BLaER1 (cell line): ENCODE measurements at regions not wholly inside any gene's neighbourhood (a gene's known extent, or its start where the extent isn't known, plus 50 kb on each side); places are given as distances from the start of the nearest gene placed in this dataset.
A peak's percentile ranks its signal among the peaks of the same experiment; 100 is the strongest.

Experiments used
- H3K27ac ChIP-seq: shearing (Covaris generic); formaldehyde crosslinking; 2 replicates; pipeline ENCODE4 v1.8.1; 2022
- H3K27me3 ChIP-seq: shearing (Covaris generic); formaldehyde crosslinking; 2 replicates; pipeline ENCODE4 v1.8.1; 2022
- H3K36me3 ChIP-seq: shearing (Covaris generic); formaldehyde crosslinking; 2 replicates; pipeline ENCODE4 v1.8.1; 2022
- H3K4me1 ChIP-seq: shearing (Covaris generic); formaldehyde crosslinking; 2 replicates; pipeline ENCODE4 v1.8.1; 2022
- H3K4me2 ChIP-seq: shearing (Covaris generic); formaldehyde crosslinking; 2 replicates; pipeline ENCODE4 v1.8.1; 2022
- H3K4me3 ChIP-seq: shearing (Covaris generic); formaldehyde crosslinking; 2 replicates; pipeline ENCODE4 v1.8.1; 2022
- H3K9ac ChIP-seq: shearing (Covaris generic); formaldehyde crosslinking; 2 replicates; pipeline ENCODE4 v1.8.1; 2022
- H3K9me3 ChIP-seq: shearing (Covaris generic); formaldehyde crosslinking; 2 replicates; pipeline ENCODE4 v1.8.1; 2022
- H4K20me1 ChIP-seq: shearing (Covaris generic); formaldehyde crosslinking; 2 replicates; pipeline ENCODE4 v1.8.1; 2022
- Cebpa-rat ChIP-seq: shearing (Covaris generic); IDR thresholded peaks from 2 replicates; pipeline ENCODE4 v1.8.1; 2022

DNA sequence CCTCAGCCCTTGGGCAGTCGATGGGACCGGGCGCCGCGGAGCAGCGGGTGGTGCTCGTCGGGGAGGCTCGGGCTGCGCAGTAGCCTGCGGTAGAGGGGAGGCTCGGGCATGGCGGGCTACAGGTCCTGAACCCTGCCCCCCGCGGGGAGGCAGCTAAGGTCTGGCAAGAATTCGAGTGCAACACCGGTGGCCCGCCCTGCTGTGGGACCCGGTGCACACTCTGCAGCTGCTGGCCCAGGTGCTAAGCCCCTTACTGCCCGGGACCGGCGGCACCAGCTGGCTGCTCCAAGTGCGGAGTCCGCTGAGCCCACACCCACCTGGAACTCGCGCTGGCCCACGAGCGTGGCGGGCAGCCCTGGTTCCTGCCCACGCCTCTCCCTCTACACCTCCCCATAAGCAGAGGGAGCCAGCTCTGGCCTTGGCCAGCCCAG is 377.7 kb upstream of the RBMS3 start:
- peaks cover 7% of the 10 kb centered on the region; the same call in 1 of the 2 replicates for H3K9me3 ChIP-seq
- no peaks in the 10 kb centered on the region; the same call in 1 of the 2 replicates for H3K27me3 ChIP-seq
- no peaks in the 10 kb centered on the region for H3K36me3 ChIP-seq
- H3K4me3 ChIP-seq, result no peak overlapping the region
- H3K4me1 ChIP-seq, result no peaks in the 10 kb centered on the region
- no peak for TF ChIP-seq Cebpa-rat
- no peak overlapping the region for H3K4me2 ChIP-seq
- no peak overlapping the region for H3K27ac ChIP-seq
- no peak overlapping the region for H3K9ac ChIP-seq
- H4K20me1 ChIP-seq, result no peaks in the 10 kb centered on the region

DNA sequence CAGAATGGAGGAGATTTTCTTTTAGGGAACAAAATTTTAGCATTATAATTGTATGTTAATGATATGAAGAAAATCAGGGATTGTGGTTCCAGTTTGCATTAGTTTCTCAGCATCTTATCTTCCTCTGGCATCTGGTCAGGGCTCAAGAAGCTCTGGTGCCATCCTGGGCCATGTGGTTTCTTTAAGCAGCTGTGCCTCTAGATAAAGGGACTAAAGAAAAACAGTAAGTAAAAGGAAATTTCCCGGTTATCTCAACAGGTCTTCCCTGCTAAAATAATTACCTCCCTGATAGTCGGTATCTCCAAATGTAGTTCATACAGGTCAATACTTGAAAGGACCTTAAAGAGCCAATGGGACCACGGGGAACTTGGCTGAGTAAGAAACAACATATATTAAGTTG is 375.1 kb upstream of the RBMS3 start:
- H3K4me2 ChIP-seq, result no peak overlapping the region
- TF ChIP-seq Cebpa-rat, result no peak
- H3K27ac ChIP-seq, result no peak overlapping the region

DNA sequence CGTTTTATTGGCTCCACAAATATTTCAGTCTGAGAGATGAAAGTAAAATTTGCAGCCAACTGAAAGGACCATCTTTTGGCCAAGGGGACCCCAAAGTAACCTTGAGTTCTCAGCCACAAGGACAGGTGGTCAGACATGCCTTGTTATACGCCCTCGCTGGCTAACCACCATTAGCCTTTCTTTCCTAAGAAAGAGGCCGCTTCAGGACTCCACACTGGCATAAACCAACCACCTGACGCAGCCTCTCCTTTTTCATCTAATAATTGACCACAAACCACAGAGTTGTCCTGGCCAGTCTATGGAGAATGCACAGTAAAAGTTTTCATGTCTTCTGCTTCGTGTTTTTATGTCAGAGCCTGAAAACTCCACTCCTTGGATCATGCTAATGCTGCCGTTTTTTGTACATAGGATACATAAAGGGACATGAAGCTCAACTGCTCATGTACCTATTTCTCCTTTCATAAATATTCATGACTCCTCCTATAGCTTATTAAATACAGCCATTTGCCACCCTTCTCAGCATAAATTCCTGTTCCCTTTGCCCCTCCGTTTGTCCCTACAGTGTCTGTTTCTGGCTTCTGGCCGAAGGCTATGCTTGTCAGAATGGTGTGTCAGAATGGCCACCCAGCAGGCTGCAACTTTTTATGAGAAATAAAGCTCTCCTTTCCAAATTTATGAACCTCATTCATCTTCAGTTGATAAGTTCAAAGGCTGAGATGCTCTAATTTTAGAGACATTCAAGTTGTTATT is 374.1 kb upstream of the RBMS3 start:
- Histone ChIP-seq H3K9me3 (peaks cover 7% of the 10 kb centered on the region; the same call in 1 of the 2 replicates), H4K20me1 (no peaks in the 10 kb centered on the region), H3K4me1 (no peaks in the 10 kb centered on the region), H3K36me3 (no peaks in the 10 kb centered on the region), H3K27ac (no peak overlapping the region), H3K27me3 (no peaks in the 10 kb centered on the region; the same call in 1 of the 2 replicates), H3K4me3 (no peak overlapping the region), H3K9ac (no peak overlapping the region), H3K4me2 (no peak overlapping the region)
- no peak for TF ChIP-seq Cebpa-rat

More for the DNA sequence above, 375.1 kb upstream of the RBMS3 start:
- Histone ChIP-seq H4K20me1 (no peaks in the 10 kb centered on the region), H3K4me3 (no peak overlapping the region), H3K4me1 (no peaks in the 10 kb centered on the region), H3K9me3 (peaks cover 7% of the 10 kb centered on the region; the same call in 1 of the 2 replicates), H3K9ac (no peak overlapping the region), H3K36me3 (no peaks in the 10 kb centered on the region), H3K27me3 (no peaks in the 10 kb centered on the region; the same call in 1 of the 2 replicates)

DNA sequence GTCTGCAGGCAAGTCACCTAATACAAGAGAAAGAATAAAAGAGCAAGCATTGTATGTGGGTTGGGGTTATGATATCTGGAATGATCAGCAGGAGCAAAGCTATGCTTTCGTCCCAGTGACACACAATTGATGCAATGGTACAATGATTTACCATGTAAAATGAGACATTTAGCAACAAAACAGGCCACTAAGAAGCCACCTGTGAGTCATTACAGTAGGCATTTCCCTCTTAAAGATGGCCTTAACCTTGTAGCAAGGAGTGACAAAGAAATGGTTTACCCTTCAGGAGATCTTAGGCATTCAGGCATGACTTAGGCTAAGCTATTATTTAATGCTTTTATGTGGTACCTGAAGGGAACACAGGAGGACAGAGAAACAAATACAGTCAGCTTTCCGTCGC is 373.3 kb upstream of the RBMS3 start:
- Histone ChIP-seq H3K27me3 (no peaks in the 10 kb centered on the region; the same call in 1 of the 2 replicates), H3K9ac (no peak overlapping the region), H3K4me3 (no peak overlapping the region), H3K9me3 (peaks cover 7% of the 10 kb centered on the region; the same call in 1 of the 2 replicates), H4K20me1 (no peaks in the 10 kb centered on the region), H3K36me3 (no peaks in the 10 kb centered on the region), H3K4me1 (no peaks in the 10 kb centered on the region), H3K4me2 (no peak overlapping the region), H3K27ac (no peak overlapping the region)
- no peak for TF ChIP-seq Cebpa-rat

DNA sequence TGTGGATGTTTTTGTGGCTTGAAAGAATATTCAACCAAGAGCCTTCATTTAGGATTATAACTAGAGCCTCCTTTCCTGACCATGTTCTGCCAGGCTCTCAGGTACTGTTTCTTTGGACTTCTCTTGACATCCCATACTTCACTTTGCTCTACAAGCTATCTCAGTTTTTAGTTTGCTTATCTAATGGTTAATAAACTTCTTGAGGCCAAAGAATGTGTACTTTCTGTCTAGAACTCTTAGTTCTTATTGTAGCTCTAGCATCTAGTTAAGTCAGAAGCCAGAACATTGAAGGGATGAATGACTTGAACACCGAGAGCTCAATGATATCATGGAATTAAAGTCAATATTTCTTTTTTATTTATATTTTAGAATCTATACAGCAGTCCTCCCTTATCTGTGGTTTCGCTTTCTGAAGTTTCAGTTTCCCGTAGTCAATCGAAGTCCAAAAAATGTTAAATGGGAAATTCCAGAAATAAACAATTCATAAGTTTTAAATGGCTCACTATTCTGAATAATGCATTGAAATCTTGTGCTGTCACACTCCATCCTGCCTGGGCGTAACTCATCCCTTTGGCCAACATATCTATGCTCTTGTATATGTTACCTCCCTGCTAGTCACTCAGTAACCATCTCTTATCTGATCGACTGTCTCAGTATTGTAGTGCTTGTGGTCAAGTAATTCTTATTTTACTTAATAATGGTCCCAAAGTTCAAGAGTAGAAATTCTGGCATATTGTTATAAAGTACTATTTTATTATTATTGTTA is 368.6 kb upstream of the RBMS3 start:
- H4K20me1 ChIP-seq, result no peaks in the 10 kb centered on the region
- no peaks in the 10 kb centered on the region for H3K9me3 ChIP-seq
- TF ChIP-seq Cebpa-rat, result no peak
- H3K27me3 ChIP-seq, result no peaks in the 10 kb centered on the region
- no peak overlapping the region for H3K9ac ChIP-seq
- no peak overlapping the region for H3K4me2 ChIP-seq
- no peaks in the 10 kb centered on the region for H3K36me3 ChIP-seq
- H3K4me1 ChIP-seq, result peaks cover 20% of the 10 kb centered on the region
- no peak overlapping the region for H3K4me3 ChIP-seq
- no peak overlapping the region for H3K27ac ChIP-seq

DNA sequence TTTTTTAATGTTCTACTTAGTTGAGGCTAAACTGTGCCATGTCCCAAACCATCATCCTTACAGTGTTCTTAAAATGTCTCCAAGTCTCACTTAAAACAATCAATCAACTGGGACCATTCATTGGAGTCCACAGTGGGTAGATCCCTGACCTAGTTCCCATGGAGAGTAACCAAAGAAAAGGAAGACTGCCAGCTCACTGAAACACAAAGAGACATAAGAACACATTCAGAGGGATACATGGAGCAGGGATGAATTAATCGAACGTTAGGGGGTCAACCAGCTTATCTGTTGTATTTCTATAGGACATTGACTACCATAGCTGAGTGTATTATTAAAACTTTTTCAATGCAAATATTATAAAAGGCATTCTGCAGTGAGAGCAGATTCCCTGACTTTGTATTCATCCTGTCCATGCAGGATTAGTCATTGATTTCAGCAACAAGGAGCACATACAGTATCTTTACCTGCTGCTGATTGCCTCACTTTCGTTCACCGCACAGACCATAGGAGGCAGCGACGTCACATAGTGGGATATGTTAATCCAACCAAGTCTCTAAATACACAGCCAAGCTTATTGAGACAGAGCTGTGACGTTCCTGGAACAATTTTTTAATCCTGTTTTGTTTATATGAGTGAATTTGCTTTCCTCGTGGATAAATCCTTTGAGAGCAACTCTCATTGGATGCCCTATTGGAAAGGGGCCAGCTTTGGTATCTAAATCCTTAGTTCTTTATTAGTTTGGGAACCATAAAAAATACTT is 364.9 kb upstream of the RBMS3 start:
- 0 out of 2 replicates have a peak overlapping the region, but pooled peaks have one; percentile 8 for H3K27ac ChIP-seq
- no peak overlapping the region; the same call in 1 of the 2 replicates for H3K4me3 ChIP-seq
- no peak for TF ChIP-seq Cebpa-rat
- H3K27me3 ChIP-seq, result no peaks in the 10 kb centered on the region
- peak overlapping the region; percentile 69 for H3K4me2 ChIP-seq
- H3K36me3 ChIP-seq, result no peaks in the 10 kb centered on the region
- no peaks in the 10 kb centered on the region for H3K9me3 ChIP-seq
- H3K9ac ChIP-seq, result no peak overlapping the region
- H4K20me1 ChIP-seq, result no peaks in the 10 kb centered on the region
- peaks cover 22% of the 10 kb centered on the region for H3K4me1 ChIP-seq

DNA sequence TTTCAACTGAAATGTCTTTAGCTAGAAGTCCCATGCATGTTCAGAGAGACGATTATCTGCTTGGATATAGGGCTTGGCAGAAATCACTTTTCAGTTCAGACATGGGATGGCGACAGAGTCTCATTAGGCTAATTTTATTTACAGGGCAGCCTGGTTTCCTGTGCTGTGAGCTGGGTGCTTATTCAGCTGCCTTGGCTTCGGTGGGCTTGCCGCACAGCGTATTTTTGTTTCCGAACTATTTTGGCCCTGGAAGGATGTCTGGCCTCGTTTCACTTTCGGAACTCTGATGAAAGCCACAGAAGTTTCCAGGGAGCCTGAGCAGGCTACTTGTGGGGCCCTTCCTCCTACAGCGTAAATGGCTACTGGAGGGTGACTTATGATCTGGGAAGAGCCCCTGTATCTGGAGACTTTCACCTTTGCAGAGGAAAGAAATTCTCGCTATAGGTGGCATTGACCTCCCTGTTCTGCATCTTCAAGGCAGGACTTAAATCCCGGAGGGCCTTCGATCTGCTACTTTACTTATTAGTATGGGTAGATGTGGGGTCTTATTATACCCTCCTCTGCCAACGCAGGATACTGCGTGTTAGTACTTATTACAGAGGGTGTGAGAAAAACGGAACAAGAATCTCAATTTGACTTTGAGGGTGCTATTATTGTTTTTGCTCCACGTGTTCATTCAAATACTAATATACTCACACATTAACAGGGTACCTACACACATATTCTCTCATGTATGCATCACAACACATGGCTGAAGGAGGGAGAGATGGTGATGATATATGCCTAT is 364.0 kb upstream of the RBMS3 start:
- no peak overlapping the region; the same call in 1 of the 2 replicates for H3K9ac ChIP-seq
- peak overlapping the region; percentile 8; the same call in 1 of the 2 replicates for H3K27ac ChIP-seq
- no peaks in the 10 kb centered on the region for H4K20me1 ChIP-seq
- no peak for TF ChIP-seq Cebpa-rat
- H3K9me3 ChIP-seq, result no peaks in the 10 kb centered on the region
- no peaks in the 10 kb centered on the region for H3K36me3 ChIP-seq
- H3K4me1 ChIP-seq, result peaks cover 22% of the 10 kb centered on the region
- no peak overlapping the region; the same call in 1 of the 2 replicates for H3K4me3 ChIP-seq
- H3K27me3 ChIP-seq, result no peaks in the 10 kb centered on the region
- peak overlapping the region; percentile 69 for H3K4me2 ChIP-seq

DNA sequence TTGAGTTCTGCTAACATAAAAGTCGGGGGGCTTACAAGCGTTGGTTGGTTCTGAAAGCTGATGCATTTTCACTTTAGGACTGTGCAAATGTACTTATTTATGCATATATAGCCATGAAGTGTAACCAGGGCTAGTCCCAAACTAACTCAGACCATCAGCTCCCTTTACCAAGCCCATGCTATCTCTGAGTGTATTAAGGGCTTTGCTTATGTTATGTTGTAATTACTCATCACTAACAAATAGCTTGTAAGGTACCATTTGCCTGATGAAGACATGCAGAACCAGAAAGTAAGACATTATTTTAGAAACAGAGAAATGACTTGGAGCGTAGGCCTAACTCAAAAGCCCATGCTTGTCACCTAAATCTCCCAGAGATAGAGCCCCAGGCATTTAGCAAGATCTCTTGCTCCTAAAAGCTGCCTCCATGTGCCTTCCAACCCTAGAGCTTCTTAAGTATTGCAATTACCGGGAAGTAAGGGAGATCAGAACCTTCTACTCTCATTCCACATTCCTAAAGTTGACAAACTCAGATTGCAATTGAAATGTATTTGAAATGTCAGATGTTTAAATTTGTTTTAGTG is 362.9 kb upstream of the RBMS3 start:
- no peak for TF ChIP-seq Cebpa-rat
- Histone ChIP-seq H3K4me3 (no peak overlapping the region), H3K27me3 (no peaks in the 10 kb centered on the region), H3K27ac (no peak overlapping the region), H4K20me1 (no peaks in the 10 kb centered on the region), H3K4me1 (peaks cover 22% of the 10 kb centered on the region), H3K36me3 (no peaks in the 10 kb centered on the region), H3K4me2 (no peak overlapping the region), H3K9ac (no peak overlapping the region), H3K9me3 (no peaks in the 10 kb centered on the region)
